Left ventricle myocardium superior (tissue), 1 donor: ENCODE measurements at regions not wholly inside any gene's neighbourhood (a gene's known extent, or its start where the extent isn't known, plus 50 kb on each side); places are given as distances from the start of the nearest gene placed in this dataset.
"Not testable (repeated sequence)": the region's sequence is repeated elsewhere in the genome, so short reads cannot be mapped to it uniquely, and the experiment has no call there.

ENCODE experiments used
- ATAC-seq: fragments of 200-7000 bp; cut with Tn5 transposase; one replicate; pipeline ENCODE4 v1.9.1; 2020; ENCODE audit warnings: mild to moderate bottlenecking, moderate library complexity
- DNase-seq: peaks from one replicate; pipeline ENCODE4 v3.0.0-alpha.2; 2020
- intact Hi-C: fragments of 100-400 bp; cut with micrococcal nuclease; formaldehyde crosslinking; loops from one replicate; pipeline ENCODE4 v1.11.0; 2022
- donor health status: DM: no; HTN: yes; CAD: no; lungs with severe emphysema.

DNA sequence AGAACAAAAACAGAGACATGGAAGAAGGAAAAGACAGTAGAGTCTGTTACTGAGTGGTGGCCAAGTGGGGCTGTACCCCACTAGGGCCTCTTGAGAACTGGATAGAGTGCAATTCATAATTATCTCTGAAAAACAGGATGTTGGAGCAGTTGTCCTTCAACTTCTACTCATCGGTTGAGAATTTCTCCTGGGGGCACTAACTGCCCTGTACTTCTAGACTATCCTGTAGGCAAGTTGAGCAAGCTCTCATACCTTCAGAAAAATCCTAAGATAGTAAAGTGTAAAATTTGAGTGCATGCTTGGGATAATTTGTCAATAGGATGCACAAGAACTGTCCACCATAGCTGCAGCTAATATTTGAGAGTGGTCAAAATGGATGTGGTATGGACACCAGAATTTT, 179.7 kb upstream of the CNKSR2 start:
- ATAC-seq (no peak), DNase-seq (no peak)
- intact Hi-C loops = no loop called here

DNA sequence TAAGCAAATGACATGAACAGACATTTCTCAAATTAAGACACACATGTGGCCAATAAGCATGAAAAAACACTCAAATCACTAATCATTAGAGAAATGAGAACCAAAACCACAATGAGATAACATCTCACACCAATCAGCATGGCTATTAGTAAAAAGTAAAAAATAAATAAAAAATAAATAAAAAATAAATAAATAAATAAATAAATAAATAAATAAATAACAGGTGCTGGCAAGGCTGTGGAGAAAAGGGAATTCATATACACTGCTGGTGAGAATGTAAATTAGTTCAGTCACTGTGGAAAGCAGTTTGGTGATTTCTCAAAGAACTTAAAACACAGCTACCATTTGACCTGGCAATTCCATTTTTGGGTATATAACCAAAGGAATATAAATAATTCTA, 167.1 kb upstream of the CNKSR2 start:
- DNase-seq (no peak), ATAC-seq (no peak)
- intact Hi-C loops = no loop called here

DNA sequence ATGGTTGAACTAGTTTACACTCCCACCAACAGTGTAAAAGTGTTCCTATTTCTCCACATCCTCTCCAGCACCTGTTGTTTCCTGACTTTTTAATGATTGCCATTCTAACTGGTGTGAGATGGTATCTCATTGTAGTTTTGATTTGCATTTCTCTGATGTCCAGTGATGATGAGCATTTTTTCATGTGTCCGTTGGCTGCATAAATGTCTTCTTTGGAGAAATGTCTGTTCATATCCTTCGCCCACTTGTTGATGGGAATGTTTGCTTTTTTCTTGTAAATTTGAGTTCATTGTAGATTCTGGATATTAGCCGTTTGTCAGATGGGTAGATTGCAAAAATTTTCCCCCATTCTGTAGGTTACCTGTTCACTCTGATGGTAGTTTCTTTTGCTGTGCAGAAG, 155.0 kb upstream of the CNKSR2 start:
- ATAC-seq, intact Hi-C loops, DNase-seq: not testable (repeated sequence)

GRCh38 chrX:21225643-21226042, 148.6 kb upstream of the CNKSR2 start:
- intact Hi-C loops = no loop called here
- DNase-seq (no peak), ATAC-seq (no peak)

DNA sequence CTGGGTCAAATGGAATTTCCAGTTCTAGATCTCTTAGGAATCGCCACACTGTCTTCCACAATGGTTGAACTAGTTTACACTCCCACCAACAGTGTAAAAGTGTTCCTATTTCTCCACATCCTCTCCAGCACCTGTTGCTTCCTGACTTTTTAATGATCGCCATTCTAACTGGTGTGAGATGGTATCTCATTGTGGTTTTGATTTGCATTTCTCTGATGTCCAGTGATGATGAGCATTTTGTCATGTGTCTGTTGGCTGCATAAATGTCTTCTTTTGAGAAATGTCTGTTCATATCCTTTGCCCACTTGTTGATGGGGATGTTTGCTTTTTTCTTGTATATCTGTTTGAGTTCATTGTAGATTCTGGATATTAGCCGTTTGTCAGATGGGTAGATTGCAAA, 145.2 kb upstream of the CNKSR2 start:
- intact Hi-C loops, ATAC-seq, DNase-seq: not testable (repeated sequence)

- ATAC-seq = no peak
- DNase-seq = no peak
- intact Hi-C loops = no loop called here
Observed at GRCh38 chrX:21255032-21255618, 119.1 kb upstream of the CNKSR2 start.

DNA sequence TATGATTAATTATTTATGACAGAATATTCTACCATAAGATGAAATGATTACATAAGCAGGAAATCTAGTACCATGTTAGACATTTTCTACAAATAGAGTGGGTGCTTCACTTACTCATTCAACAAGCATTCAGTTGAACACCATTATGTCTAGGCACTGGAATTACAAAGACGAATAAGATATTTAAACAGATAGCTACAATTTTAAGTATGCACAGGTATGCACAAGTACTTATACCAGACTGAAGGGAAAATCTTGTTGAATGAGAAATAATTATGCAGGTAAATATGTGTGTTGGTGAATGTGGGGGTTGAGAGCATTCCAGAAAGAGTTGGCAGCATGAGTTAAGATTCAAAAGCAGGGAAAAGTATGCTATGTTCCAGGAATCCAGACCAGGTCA, 107.3 kb upstream of the CNKSR2 start:
- DNase-seq (no peak), ATAC-seq (no peak)
- intact Hi-C loops = no loop called here

DNA sequence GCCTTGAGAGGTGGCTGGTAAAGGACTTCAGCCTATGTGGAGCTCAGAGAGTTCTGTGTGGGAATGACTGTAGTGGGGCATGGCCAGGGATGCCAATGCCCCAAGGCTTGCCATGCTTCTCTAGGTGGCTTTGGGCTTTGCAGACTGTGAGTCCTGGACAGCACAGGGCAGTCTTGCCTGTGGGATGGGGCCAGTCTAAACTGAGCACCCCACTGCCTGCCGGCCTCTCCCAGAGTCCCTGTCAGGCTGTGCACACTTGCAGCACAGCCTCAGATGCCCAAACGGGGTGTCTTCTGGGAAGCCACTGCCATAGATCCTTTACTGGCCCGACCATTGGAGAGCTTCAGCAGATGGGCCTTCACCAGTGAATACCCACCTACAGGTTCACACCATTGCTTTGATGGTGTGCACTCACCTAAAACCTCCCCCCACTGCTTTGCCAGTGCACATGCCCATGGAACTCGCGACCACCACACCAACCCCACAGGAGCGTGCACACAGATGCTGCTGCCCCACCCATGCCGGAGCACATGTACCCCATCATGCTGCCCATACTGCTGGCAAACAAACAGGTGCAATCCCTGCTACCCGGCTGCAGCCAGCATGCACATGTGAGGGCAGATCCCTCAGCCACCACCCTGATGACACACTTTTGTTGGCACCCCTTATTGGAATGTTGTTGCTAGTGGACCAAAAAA, 97.3 kb upstream of the CNKSR2 start:
- DNase-seq (no peak), ATAC-seq (no peak)
- intact Hi-C loops = no loop called here

DNA sequence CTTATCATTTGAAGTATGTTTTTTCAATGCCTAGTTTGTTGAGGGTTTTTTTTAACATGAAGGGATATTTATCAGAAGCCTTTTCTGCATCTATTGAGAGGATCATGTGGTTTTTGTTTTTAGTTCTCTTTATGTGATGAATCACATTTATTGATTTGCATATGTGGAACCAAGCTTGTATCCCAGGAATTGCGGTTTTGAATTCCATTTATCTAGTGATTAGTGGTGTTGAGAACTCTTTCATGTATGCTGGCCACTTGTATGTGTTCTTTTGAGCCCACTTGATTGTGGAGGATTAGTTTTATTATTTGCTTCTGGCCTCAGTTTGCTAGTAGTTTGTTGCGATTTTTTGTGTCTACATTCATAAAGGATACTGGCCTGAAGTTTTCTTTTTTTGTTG, 85.0 kb upstream of the CNKSR2 start:
- no peak for DNase-seq
- ATAC-seq = no peak
- intact Hi-C loops = no loop called here

DNA sequence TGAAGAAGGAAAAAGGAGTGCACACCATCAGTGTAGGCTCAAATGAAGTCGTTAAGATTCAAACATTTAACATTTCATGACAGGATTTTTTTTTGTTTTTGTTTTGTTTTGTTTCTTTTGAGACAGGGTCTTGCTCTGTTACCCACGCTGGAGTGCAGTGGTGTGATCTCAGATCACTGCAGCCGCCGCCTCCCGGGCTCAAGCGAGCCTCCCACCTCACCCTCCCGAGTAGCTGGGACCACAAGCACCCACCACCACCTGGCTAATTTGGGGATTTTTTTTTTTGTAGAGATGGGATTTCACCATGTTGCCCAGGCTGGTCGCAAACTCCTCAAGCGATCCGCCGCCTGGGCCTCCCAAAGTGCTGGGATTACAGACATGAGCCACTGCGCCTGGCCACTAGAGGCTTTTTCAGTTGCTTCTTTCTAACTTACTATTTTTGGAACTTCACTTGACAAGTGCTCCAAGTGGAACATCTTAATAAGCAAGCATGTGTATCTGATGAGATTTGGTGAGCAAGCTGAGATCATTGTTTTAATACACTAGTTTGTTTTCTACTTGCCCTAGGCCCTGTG, 78.9 kb upstream of the CNKSR2 start:
- ATAC-seq (no peak), DNase-seq (no peak)
- intact Hi-C loops = no loop called here

- ATAC-seq (no peak), DNase-seq (no peak)
- intact Hi-C loops = no loop called here
Observed at GRCh38 chrX:21305799-21306336, 68.3 kb upstream of the CNKSR2 start.

DNA sequence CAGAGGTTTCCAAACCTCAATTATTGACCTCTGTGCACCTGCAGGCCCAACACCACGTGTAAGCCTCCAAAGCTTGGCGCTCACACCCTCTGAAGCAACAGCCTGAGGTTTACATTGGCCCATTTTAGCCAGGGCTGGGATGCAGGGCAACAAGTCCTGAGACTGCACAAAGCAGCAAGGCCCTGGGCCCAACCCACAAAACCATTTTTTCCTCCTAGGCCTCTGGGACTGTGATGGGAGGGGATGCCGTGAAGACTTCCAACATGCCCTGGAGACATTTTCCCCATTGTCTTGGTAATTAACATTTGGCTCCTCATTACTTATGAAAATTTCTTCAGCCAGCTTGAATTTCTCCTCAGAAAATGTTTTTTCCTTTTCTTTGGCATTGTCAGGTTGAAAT, 54.9 kb upstream of the CNKSR2 start:
- intact Hi-C loops = no loop called here
- no peak for ATAC-seq

More for the DNA sequence above, 54.9 kb upstream of the CNKSR2 start:
- no peak for DNase-seq
